ENCODE measurements at regions not wholly inside any gene's neighbourhood (a gene's known extent, or its start where the extent isn't known, plus 50 kb on each side); places are given as distances from the start of the nearest gene placed in this dataset.

DNA sequence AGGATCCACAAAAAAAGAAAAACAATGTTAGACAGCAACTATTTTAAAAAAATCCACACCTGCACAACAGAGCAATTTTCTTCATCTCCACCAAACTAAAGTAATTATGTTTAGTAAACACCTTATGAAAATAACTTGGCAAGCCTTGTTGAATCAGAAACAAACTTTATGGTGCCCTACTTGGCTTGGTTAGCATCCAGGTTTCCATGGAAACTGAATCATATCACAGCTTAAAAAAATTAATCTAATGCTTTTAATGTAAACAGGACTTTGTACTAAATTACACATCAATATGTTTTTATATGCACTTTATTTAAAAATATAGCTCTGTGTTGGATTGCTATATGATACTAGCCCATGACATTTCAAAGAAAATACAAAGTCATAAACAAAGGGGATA lies 1882.4 kb downstream of the SUCLG1 start:
- no peaks in the 10 kb centered on the region for H3K9me3 ChIP-seq (ENCODE audit: control insufficient read depth, insufficient read depth, low read depth, low read length)
- no peak overlapping the region for H3K4me3 ChIP-seq (ENCODE audit: low read depth in 2 of 2, low read length in 2 of 2)
- no peaks in the 10 kb centered on the region for H3K36me3 ChIP-seq (ENCODE audit: control insufficient read depth, insufficient read depth, low read length)
- H3K27me3 ChIP-seq (ENCODE audit: control insufficient read depth, insufficient read depth, low read length): no peaks in the 10 kb centered on the region
- DNase-seq (ENCODE audit: low read depth, low spot score): no peak
- ATAC-seq: no peak
- TF ChIP-seq TCF7L2 (IDR thresholded peaks at IDR 0.05; ENCODE audit: low read depth, low read length) (no peak), POLR2AphosphoS5 (IDR thresholded peaks at IDR 0.05; ENCODE audit: low read depth, low read length) (no peak), SIN3A (IDR thresholded peaks at IDR 0.05; ENCODE audit: borderline replicate concordance, insufficient read depth, low read depth, low read length) (no peak)
- TF ChIP-seq, protein P1, sequence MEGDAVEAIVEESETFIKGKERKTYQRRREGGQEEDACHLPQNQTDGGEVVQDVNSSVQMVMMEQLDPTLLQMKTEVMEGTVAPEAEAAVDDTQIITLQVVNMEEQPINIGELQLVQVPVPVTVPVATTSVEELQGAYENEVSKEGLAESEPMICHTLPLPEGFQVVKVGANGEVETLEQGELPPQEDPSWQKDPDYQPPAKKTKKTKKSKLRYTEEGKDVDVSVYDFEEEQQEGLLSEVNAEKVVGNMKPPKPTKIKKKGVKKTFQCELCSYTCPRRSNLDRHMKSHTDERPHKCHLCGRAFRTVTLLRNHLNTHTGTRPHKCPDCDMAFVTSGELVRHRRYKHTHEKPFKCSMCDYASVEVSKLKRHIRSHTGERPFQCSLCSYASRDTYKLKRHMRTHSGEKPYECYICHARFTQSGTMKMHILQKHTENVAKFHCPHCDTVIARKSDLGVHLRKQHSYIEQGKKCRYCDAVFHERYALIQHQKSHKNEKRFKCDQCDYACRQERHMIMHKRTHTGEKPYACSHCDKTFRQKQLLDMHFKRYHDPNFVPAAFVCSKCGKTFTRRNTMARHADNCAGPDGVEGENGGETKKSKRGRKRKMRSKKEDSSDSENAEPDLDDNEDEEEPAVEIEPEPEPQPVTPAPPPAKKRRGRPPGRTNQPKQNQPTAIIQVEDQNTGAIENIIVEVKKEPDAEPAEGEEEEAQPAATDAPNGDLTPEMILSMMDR (IDR thresholded peaks at IDR 0.05): no peak
- TF ChIP-seq, protein P2, sequence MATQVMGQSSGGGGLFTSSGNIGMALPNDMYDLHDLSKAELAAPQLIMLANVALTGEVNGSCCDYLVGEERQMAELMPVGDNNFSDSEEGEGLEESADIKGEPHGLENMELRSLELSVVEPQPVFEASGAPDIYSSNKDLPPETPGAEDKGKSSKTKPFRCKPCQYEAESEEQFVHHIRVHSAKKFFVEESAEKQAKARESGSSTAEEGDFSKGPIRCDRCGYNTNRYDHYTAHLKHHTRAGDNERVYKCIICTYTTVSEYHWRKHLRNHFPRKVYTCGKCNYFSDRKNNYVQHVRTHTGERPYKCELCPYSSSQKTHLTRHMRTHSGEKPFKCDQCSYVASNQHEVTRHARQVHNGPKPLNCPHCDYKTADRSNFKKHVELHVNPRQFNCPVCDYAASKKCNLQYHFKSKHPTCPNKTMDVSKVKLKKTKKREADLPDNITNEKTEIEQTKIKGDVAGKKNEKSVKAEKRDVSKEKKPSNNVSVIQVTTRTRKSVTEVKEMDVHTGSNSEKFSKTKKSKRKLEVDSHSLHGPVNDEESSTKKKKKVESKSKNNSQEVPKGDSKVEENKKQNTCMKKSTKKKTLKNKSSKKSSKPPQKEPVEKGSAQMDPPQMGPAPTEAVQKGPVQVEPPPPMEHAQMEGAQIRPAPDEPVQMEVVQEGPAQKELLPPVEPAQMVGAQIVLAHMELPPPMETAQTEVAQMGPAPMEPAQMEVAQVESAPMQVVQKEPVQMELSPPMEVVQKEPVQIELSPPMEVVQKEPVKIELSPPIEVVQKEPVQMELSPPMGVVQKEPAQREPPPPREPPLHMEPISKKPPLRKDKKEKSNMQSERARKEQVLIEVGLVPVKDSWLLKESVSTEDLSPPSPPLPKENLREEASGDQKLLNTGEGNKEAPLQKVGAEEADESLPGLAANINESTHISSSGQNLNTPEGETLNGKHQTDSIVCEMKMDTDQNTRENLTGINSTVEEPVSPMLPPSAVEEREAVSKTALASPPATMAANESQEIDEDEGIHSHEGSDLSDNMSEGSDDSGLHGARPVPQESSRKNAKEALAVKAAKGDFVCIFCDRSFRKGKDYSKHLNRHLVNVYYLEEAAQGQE (IDR thresholded peaks at IDR 0.05; ENCODE audit: insufficient read depth in 1 of 2, low read depth in 2 of 2, low read length in 1 of 2): no peak
- POLR2A ChIA-PET: no interaction called here
- BruUV-seq (replicated peaks): no TSS peak
- in situ Hi-C loops (cut with HindIII; ENCODE audit: low pct_unique_long_range_greater_than_20kb, low sequenced_read_pairs) (no loop called here), intact Hi-C loops (cut with micrococcal nuclease; ENCODE audit: unreplicated experiment) (no loop called here)
- CTCF ChIA-PET: no interaction called here
- no peak overlapping the region for H3K27ac ChIP-seq (ENCODE audit: low read length)
- H3K4me1 ChIP-seq (ENCODE audit: control insufficient read depth, insufficient read depth, low read length): no peaks in the 10 kb centered on the region

DNA sequence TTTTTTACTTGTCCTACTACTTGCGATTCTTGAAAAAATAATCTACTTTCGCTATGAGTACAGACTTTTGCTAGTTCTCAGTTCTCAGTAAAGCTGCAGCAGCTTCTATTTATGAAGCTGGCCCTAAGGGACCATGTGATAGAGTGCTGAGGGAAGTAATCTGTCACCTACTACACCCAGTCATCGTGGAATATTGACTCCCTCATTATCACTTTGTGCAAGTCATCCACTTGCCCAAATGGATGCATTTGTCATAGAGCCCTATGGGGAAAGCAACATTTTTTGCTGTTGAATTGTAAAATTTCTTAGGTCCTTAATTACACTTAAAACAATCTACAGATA lies 1919.8 kb downstream of the SUCLG1 start:
- Histone ChIP-seq H3K27me3 (ENCODE audit: control insufficient read depth, insufficient read depth, low read length) (no peaks in the 10 kb centered on the region), H3K9me3 (ENCODE audit: control insufficient read depth, insufficient read depth, low read depth, low read length) (no peaks in the 10 kb centered on the region), H3K4me3 (ENCODE audit: low read depth in 2 of 2, low read length in 2 of 2) (no peak overlapping the region), H3K36me3 (ENCODE audit: control insufficient read depth, insufficient read depth, low read length) (no peaks in the 10 kb centered on the region), H3K4me1 (ENCODE audit: control insufficient read depth, insufficient read depth, low read length) (no peaks in the 10 kb centered on the region), H3K27ac (ENCODE audit: low read length) (no peak overlapping the region)
- TF ChIP-seq, protein P1 (IDR thresholded peaks at IDR 0.05): no peak
- TF ChIP-seq, protein P2 (IDR thresholded peaks at IDR 0.05; ENCODE audit: insufficient read depth in 1 of 2, low read depth in 2 of 2, low read length in 1 of 2): no peak
- TF ChIP-seq SIN3A (IDR thresholded peaks at IDR 0.05; ENCODE audit: borderline replicate concordance, insufficient read depth, low read depth, low read length) (no peak), TCF7L2 (IDR thresholded peaks at IDR 0.05; ENCODE audit: low read depth, low read length) (no peak), POLR2AphosphoS5 (IDR thresholded peaks at IDR 0.05; ENCODE audit: low read depth, low read length) (no peak)
- ChIA-PET POLR2A (no interaction called here), CTCF (no interaction called here)
- DNase-seq (ENCODE audit: low read depth, low spot score) (no peak), ATAC-seq (no peak)
- in situ Hi-C loops (cut with HindIII; ENCODE audit: low pct_unique_long_range_greater_than_20kb, low sequenced_read_pairs): no loop called here
- BruUV-seq (replicated peaks): no TSS peak
- intact Hi-C loops (cut with micrococcal nuclease; ENCODE audit: unreplicated experiment): no loop called here

All from Panc1 (cell line).